GM19351 (cell line): ENCODE measurements at regions not wholly inside any gene's neighbourhood (a gene's known extent, or its start where the extent isn't known, plus 50 kb on each side); places are given as distances from the start of the nearest gene placed in this dataset.
A peak's percentile ranks its signal among the peaks of the same experiment; 100 is the strongest.

Experiments used
- ATAC-seq: cut with Tn5 transposase; IDR thresholded peaks from one replicate; pipeline ENCODE4 v1.9.1; 2021; ENCODE audit warnings: mild to moderate bottlenecking, moderate library complexity; ENCODE audit not compliant: unreplicated experiment

- ATAC-seq: no peak
Observed at GRCh38 chr3:178475062-178475461, 61.2 kb upstream of the KCNMB2 start.

- no peak for ATAC-seq
Observed at GRCh38 chr3:178476886-178477285, 59.4 kb upstream of the KCNMB2 start.

- ATAC-seq: no peak
Observed at GRCh38 chr3:178479446-178479845, 56.8 kb upstream of the KCNMB2 start.

GRCh38 chr3:178479860-178480259 lies 56.4 kb upstream of the KCNMB2 start:
- ATAC-seq: peak; percentile 1

GRCh38 chr3:178480274-178480673 lies 56.0 kb upstream of the KCNMB2 start:
- peak; percentile 57 for ATAC-seq

- ATAC-seq: peak; percentile 99
Observed at GRCh38 chr3:178480795-178481194, 55.4 kb upstream of the KCNMB2 start.

- ATAC-seq: no peak
Observed at GRCh38 chr3:178482981-178483380, 53.3 kb upstream of the KCNMB2 start.

- ATAC-seq: no peak
Observed at GRCh38 chr3:178483704-178484103, 52.5 kb upstream of the KCNMB2 start.

- ATAC-seq: no peak
Observed at GRCh38 chr3:178485756-178486155, 50.5 kb upstream of the KCNMB2 start.
